GM12878 (cell line): ENCODE measurements at regions not wholly inside any gene's neighbourhood (a gene's known extent, or its start where the extent isn't known, plus 50 kb on each side); places are given as distances from the start of the nearest gene placed in this dataset.

Experiments used
- ATAC-seq: fragments of 200-7000 bp; cut with Tn5 transposase; 3 replicates; pipeline ENCODE4 v1.9.1; 2020; ENCODE audit warnings: mild to moderate bottlenecking, moderate library complexity
- BruUV-seq: library from RNA; stranded (reverse); fragments of 400-500 nt; replicated peaks from 2 replicates; lab custom pipeline; 2021; lab: Mats Ljungman, UMichigan
- CTCF ChIA-PET: fragments of 300-600 bp; sonication (Branson Sonifier 250); formaldehyde crosslinking; extraction: SDS; loops from one replicate; lab custom pipeline; 2021; ENCODE audit warnings: inconsistent platforms; lab: Yijun Ruan, JAX
- POLR2A ChIA-PET: fragments of 350-600 bp; formaldehyde crosslinking; extraction: SDS; loops from one replicate; lab custom pipeline; 2021; ENCODE audit warnings: inconsistent platforms; lab: Charles Lee
- RAD21 ChIA-PET: fragments of 300-600 bp; sonication (Branson Sonifier 250); formaldehyde crosslinking; loops from one replicate; lab custom pipeline; 2023; ENCODE audit warnings: antibody characterized with exemption; ENCODE audit not compliant: unreplicated experiment; lab: Charles Lee
- SMC1A ChIA-PET: fragments of 300-600 bp; sonication (Branson Sonifier 250); formaldehyde crosslinking; loops from one replicate; lab custom pipeline; 2023; ENCODE audit not compliant: unreplicated experiment, uncharacterized antibody; lab: Charles Lee
- DNase-seq: peaks from one replicate; pipeline ENCODE4 v3.0.0-alpha.2; 2011; ENCODE audit warnings: low read depth, low spot score
- FAIRE-seq: peaks from 3 replicates; lab custom pipeline; 2011; peaks lifted over from hg19 to GRCh38; lab: Jason Lieb, UNC
- H2AFZ ChIP-seq: 2 replicates; pipeline ENCODE4 v1.6.0; 2011; ENCODE audit warnings: low read depth, low read length, control low read depth; ENCODE audit not compliant: control insufficient read depth
- H3K27ac ChIP-seq: 2 replicates; pipeline ENCODE4 v1.5.1; 2011; ENCODE audit warnings: control low read depth; ENCODE audit not compliant: control insufficient read depth, insufficient read depth
- H3K27me3 ChIP-seq, 2 experiments: replicated peaks in 1 of 2; 2 replicates each; pipeline versions ENCODE4 v1.6.0 to v1.6.1; 2011; ENCODE audit warnings: low read length in 1 of 2; ENCODE audit not compliant: control insufficient read depth in 2 of 2, insufficient read depth in 2 of 2
- H3K36me3 ChIP-seq, 2 experiments: 2 replicates each; pipeline ENCODE4 v1.5.1; 2011; ENCODE audit warnings: low read length in 1 of 2; ENCODE audit not compliant: control insufficient read depth in 2 of 2, insufficient read depth in 2 of 2
- H3K4me1 ChIP-seq: 2 replicates; pipeline ENCODE4 v1.6.1; 2011; ENCODE audit warnings: mild to moderate bottlenecking, low read length, moderate library complexity, mixed read lengths; ENCODE audit not compliant: control insufficient read depth, insufficient read depth
- H3K4me2 ChIP-seq: 2 replicates; pipeline ENCODE4 v1.6.0; 2011; ENCODE audit warnings: control low read depth; ENCODE audit not compliant: control insufficient read depth, insufficient read depth
- H3K4me3 ChIP-seq: fragments of 200-600 bp; sonication (generic); 2 replicates; pipeline ENCODE4 v1.5.1; 2016
- H3K79me2 ChIP-seq: 2 replicates; pipeline ENCODE4 v1.6.0; 2011; ENCODE audit warnings: low read length; ENCODE audit not compliant: control insufficient read depth, insufficient read depth
- H3K9ac ChIP-seq: 2 replicates; pipeline ENCODE4 v1.8.0; 2011; ENCODE audit warnings: low read length, control low read depth, mixed read lengths; ENCODE audit not compliant: control insufficient read depth, insufficient read depth
- H3K9me3 ChIP-seq: replicated peaks from 3 replicates; pipeline ENCODE4 v1.5.1; 2011; ENCODE audit warnings: mild to moderate bottlenecking, low read length; ENCODE audit not compliant: control insufficient read depth, insufficient read depth
- H4K20me1 ChIP-seq: 2 replicates; pipeline ENCODE4 v1.6.0; 2011; ENCODE audit not compliant: control insufficient read depth, insufficient read depth
- ASH2L ChIP-seq: fragments of 300-600, 200-600 bp; sonication (generic); IDR thresholded peaks from 2 replicates; pipeline ENCODE4 v1.6.1; 2017; ENCODE audit warnings: low read depth, mild to moderate bottlenecking, borderline replicate concordance
- CEBPB ChIP-seq, 2 experiments: fragments of 150-350 bp in 1 of 2; IDR thresholded peaks; 2 replicates each; pipeline ENCODE4 v1.6.1; 2012 to 2014; ENCODE audit warnings: low read depth in 2 of 2, low read length in 2 of 2, borderline replicate concordance in 1 of 2, inconsistent platforms in 1 of 2
- CHD1 ChIP-seq: IDR thresholded peaks from 2 replicates; pipeline ENCODE4 v1.6.1; 2012; ENCODE audit warnings: low read depth, low read length, improper control_type of control experiment
- FOXM1 ChIP-seq: IDR thresholded peaks from 2 replicates; pipeline ENCODE4 v1.6.1; 2012; ENCODE audit warnings: low read depth, mild to moderate bottlenecking, inconsistent platforms, low read length, moderate library complexity
- GATAD2B ChIP-seq: fragments of 450-650 bp; conservative IDR thresholded peaks from 2 replicates; pipeline ENCODE4 v1.6.1; 2017; ENCODE audit warnings: low read depth, mild to moderate bottlenecking, moderate library complexity
- HDGF ChIP-seq: fragments of 450-650 bp; IDR thresholded peaks from 2 replicates; pipeline ENCODE4 v1.6.1; 2016; ENCODE audit warnings: antibody characterized with exemption
- KDM1A ChIP-seq: fragments of 200-600 bp; sonication (generic); IDR thresholded peaks from 2 replicates; pipeline ENCODE4 v1.6.1; 2016; ENCODE audit warnings: borderline replicate concordance
- MTA2 ChIP-seq: fragments of 450-650 bp; IDR thresholded peaks from 2 replicates; pipeline ENCODE4 v1.6.1; 2016; ENCODE audit warnings: low read depth, mild to moderate bottlenecking, moderate library complexity
- NR2F1 ChIP-seq: fragments of 450-650 bp; conservative IDR thresholded peaks from 2 replicates; pipeline ENCODE4 v1.6.1; 2017; ENCODE audit warnings: mild to moderate bottlenecking
- RFX5 ChIP-seq: IDR thresholded peaks from 2 replicates; pipeline ENCODE4 v1.6.1; 2011; ENCODE audit warnings: low read depth, low read length, improper control_type of control experiment
- TBL1XR1 ChIP-seq: IDR thresholded peaks from 2 replicates; pipeline ENCODE4 v1.6.1; 2012; ENCODE audit warnings: low read depth, low read length, improper control_type of control experiment
- ZNF384 ChIP-seq: IDR thresholded peaks from 2 replicates; pipeline ENCODE4 v1.6.1; 2012; ENCODE audit warnings: low read depth, mild to moderate bottlenecking, low read length, improper control_type of control experiment, borderline replicate concordance
- WGBS: methylation state at CpG from one replicate; pipeline ENCODE4 v1.1.6; 2016; ENCODE audit warnings: low lambda C conversion rate; ENCODE audit not compliant: insufficient replicate concordance, insufficient coverage; ENCODE audit errors: missing lambda C conversion rate; 5-methylcytosine and 5-hydroxymethylcytosine counted together
- in situ Hi-C: fragments of 300-500 bp; cut with MboI; formaldehyde crosslinking; loops from 9 replicates; pipeline ENCODE4 v1.14.3; 2018; ENCODE audit warnings: mixed read lengths
- intact Hi-C: fragments of 100-400 bp; cut with micrococcal nuclease; formaldehyde crosslinking; loops from one replicate; pipeline ENCODE4 v1.14.2; 2022; ENCODE audit not compliant: unreplicated experiment
- TF ChIP-seq, protein P1 (sequence below): IDR thresholded peaks from 2 replicates; pipeline ENCODE4 v1.6.1; 2012; ENCODE audit warnings: low read depth, low read length, improper control_type of control experiment
- TF ChIP-seq, protein P2 (sequence below): IDR thresholded peaks from 2 replicates; pipeline ENCODE4 v1.6.1; 2012; ENCODE audit warnings: mild to moderate bottlenecking, low read depth, low read length
- TF ChIP-seq, protein P3 (sequence below): fragments of 450-650 bp; IDR thresholded peaks from 2 replicates; pipeline ENCODE4 v1.6.1; 2018; ENCODE audit warnings: mild to moderate bottlenecking, low read depth, moderate library complexity; ENCODE audit not compliant: partially characterized antibody
- TF ChIP-seq, protein P4 (sequence below): IDR thresholded peaks from 2 replicates; pipeline ENCODE4 v1.6.1; 2011; ENCODE audit warnings: low read depth, low read length, improper control_type of control experiment, borderline replicate concordance

DNA sequence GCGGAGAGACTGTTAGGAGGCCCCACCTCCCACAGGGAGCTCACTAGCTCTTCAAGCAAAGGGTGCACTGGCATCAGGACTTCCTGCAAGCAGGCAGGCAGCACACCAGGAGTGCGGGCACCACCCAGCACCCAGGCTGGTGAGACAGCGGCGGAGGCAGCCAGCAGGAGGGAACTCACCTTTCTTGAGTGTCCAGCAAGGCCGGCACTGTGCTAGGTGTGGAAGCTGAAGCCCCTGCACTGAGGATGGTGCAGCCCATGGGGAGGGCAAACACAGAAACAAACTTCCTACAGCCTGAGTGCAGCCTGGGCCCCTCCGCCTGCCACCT is 100.7 kb upstream of the ID2 start:
- Histone ChIP-seq H3K4me2 (no peak overlapping the region), H3K4me3 (no peak overlapping the region), H4K20me1 (no peaks in the 10 kb centered on the region), H2AFZ (no peak overlapping the region), H3K4me1 (peaks cover 32% of the 10 kb centered on the region), H3K36me3 (no peaks in the 10 kb centered on the region), H3K9me3 (no peaks in the 10 kb centered on the region), H3K9ac (no peak overlapping the region), H3K79me2 (no peaks in the 10 kb centered on the region), H3K27ac (no peak overlapping the region), H3K27me3 (no peaks in the 10 kb centered on the region)
- no peak for DNase-seq
- SMC1A ChIA-PET = interaction anchor here (0.8 to 2.3 kb wide), 6 partner anchors 13 to 223 kb away, joined by 3 to 15 read pairs (median 4); partner anchors contain the start of gene ID2
- no peak for FAIRE-seq
- no peak for ATAC-seq
- CTCF ChIA-PET = interaction anchor here (0.5 to 1.1 kb wide), 2 partner anchors 37 to 42 kb away, joined by 3 to 4 read pairs; no protein-coding TSS in a partner anchor
- POLR2A ChIA-PET = interaction anchor here (0.6 to 4.3 kb wide), 5 partner anchors 8 to 405 kb away, joined by 3 to 34 read pairs (median 4); partner anchors contain the start of gene ID2
- no TSS peak for BruUV-seq
- RAD21 ChIA-PET = interaction anchor here (0.6 to 8.9 kb wide), 8 partner anchors 31 to 269 kb away, joined by 3 to 76 read pairs (median 3); partner anchors contain the start of gene ID2
- intact Hi-C loops = no loop called here
- WGBS = 87% methylated on average over 6 of the region's 6 CpGs
- in situ Hi-C loops = no loop called here
- TF ChIP-seq, protein P1, sequence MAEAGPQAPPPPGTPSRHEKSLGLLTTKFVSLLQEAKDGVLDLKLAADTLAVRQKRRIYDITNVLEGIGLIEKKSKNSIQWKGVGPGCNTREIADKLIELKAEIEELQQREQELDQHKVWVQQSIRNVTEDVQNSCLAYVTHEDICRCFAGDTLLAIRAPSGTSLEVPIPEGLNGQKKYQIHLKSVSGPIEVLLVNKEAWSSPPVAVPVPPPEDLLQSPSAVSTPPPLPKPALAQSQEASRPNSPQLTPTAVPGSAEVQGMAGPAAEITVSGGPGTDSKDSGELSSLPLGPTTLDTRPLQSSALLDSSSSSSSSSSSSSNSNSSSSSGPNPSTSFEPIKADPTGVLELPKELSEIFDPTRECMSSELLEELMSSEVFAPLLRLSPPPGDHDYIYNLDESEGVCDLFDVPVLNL = no peak
- TF ChIP-seq NR2F1 (no peak), ZNF384 (no peak), RFX5 (no peak), FOXM1 (no peak), KDM1A (no peak), GATAD2B (no peak), CHD1 (no peak), MTA2 (no peak), HDGF (no peak), ASH2L (no peak), TBL1XR1 (no peak), CEBPB (IDR thresholded peaks at IDR 0.05; ENCODE audit: borderline replicate concordance in 1 of 2, low read depth in 2 of 2, low read length in 2 of 2) (no peak)
- TF ChIP-seq, protein P2, sequence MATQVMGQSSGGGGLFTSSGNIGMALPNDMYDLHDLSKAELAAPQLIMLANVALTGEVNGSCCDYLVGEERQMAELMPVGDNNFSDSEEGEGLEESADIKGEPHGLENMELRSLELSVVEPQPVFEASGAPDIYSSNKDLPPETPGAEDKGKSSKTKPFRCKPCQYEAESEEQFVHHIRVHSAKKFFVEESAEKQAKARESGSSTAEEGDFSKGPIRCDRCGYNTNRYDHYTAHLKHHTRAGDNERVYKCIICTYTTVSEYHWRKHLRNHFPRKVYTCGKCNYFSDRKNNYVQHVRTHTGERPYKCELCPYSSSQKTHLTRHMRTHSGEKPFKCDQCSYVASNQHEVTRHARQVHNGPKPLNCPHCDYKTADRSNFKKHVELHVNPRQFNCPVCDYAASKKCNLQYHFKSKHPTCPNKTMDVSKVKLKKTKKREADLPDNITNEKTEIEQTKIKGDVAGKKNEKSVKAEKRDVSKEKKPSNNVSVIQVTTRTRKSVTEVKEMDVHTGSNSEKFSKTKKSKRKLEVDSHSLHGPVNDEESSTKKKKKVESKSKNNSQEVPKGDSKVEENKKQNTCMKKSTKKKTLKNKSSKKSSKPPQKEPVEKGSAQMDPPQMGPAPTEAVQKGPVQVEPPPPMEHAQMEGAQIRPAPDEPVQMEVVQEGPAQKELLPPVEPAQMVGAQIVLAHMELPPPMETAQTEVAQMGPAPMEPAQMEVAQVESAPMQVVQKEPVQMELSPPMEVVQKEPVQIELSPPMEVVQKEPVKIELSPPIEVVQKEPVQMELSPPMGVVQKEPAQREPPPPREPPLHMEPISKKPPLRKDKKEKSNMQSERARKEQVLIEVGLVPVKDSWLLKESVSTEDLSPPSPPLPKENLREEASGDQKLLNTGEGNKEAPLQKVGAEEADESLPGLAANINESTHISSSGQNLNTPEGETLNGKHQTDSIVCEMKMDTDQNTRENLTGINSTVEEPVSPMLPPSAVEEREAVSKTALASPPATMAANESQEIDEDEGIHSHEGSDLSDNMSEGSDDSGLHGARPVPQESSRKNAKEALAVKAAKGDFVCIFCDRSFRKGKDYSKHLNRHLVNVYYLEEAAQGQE = no peak
- TF ChIP-seq, protein P3, sequence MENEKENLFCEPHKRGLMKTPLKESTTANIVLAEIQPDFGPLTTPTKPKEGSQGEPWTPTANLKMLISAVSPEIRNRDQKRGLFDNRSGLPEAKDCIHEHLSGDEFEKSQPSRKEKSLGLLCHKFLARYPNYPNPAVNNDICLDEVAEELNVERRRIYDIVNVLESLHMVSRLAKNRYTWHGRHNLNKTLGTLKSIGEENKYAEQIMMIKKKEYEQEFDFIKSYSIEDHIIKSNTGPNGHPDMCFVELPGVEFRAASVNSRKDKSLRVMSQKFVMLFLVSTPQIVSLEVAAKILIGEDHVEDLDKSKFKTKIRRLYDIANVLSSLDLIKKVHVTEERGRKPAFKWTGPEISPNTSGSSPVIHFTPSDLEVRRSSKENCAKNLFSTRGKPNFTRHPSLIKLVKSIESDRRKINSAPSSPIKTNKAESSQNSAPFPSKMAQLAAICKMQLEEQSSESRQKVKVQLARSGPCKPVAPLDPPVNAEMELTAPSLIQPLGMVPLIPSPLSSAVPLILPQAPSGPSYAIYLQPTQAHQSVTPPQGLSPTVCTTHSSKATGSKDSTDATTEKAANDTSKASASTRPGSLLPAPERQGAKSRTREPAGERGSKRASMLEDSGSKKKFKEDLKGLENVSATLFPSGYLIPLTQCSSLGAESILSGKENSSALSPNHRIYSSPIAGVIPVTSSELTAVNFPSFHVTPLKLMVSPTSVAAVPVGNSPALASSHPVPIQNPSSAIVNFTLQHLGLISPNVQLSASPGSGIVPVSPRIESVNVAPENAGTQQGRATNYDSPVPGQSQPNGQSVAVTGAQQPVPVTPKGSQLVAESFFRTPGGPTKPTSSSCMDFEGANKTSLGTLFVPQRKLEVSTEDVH = no peak
- TF ChIP-seq, protein P4, sequence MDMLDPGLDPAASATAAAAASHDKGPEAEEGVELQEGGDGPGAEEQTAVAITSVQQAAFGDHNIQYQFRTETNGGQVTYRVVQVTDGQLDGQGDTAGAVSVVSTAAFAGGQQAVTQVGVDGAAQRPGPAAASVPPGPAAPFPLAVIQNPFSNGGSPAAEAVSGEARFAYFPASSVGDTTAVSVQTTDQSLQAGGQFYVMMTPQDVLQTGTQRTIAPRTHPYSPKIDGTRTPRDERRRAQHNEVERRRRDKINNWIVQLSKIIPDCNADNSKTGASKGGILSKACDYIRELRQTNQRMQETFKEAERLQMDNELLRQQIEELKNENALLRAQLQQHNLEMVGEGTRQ = no peak
